Osteoblast (primary cell): ENCODE measurements at regions not wholly inside any gene's neighbourhood (a gene's known extent, or its start where the extent isn't known, plus 50 kb on each side); places are given as distances from the start of the nearest gene placed in this dataset.

Source experiments
- DNase-seq: peaks from one replicate; pipeline ENCODE4 v3.0.0; 2011; ENCODE audit warnings: low spot score, mixed read lengths; ENCODE audit not compliant: insufficient read length; ENCODE audit errors: missing footprints
- H2AFZ ChIP-seq: 2 replicates; pipeline ENCODE4 v1.6.0; 2011; ENCODE audit warnings: mild to moderate bottlenecking, low read length
- H3K27ac ChIP-seq: 2 replicates; pipeline ENCODE4 v1.5.1; 2011; ENCODE audit warnings: mild to moderate bottlenecking, low read depth, low read length, moderate library complexity
- H3K27me3 ChIP-seq: 2 replicates; pipeline ENCODE4 v1.6.0; 2012; ENCODE audit warnings: mild to moderate bottlenecking, control low read depth, inconsistent platforms, low read length, moderate library complexity; ENCODE audit not compliant: insufficient read depth
- H3K36me3 ChIP-seq: 2 replicates; pipeline ENCODE4 v1.5.1; 2011; ENCODE audit warnings: mild to moderate bottlenecking, low read length, control low read depth, moderate library complexity; ENCODE audit not compliant: insufficient read depth
- H3K4me1 ChIP-seq: 2 replicates; pipeline ENCODE4 v1.5.1; 2011; ENCODE audit warnings: mild to moderate bottlenecking, low read length, control low read depth, moderate library complexity; ENCODE audit not compliant: insufficient read depth
- H3K4me2 ChIP-seq: 2 replicates; pipeline ENCODE4 v1.6.0; 2011; ENCODE audit warnings: mild to moderate bottlenecking, low read length; ENCODE audit not compliant: insufficient read depth
- H3K4me3 ChIP-seq: fragments of 200-600 bp; sonication (generic); 3 replicates; pipeline ENCODE4 v1.5.1; 2012; ENCODE audit warnings: mild to moderate bottlenecking, low read length, inconsistent platforms; ENCODE audit not compliant: insufficient read depth
- H3K79me2 ChIP-seq: 2 replicates; pipeline ENCODE4 v1.6.0; 2012; ENCODE audit warnings: mild to moderate bottlenecking, low read length, control low read depth, inconsistent platforms; ENCODE audit not compliant: insufficient read depth
- H3K9me3 ChIP-seq: 2 replicates; pipeline ENCODE4 v1.5.1; 2011; ENCODE audit warnings: low read depth, low read length, control low read depth
- H4K20me1 ChIP-seq: 2 replicates; pipeline ENCODE4 v1.6.0; 2012; ENCODE audit warnings: mild to moderate bottlenecking, low read length, control low read depth; ENCODE audit not compliant: insufficient read depth
- CTCF ChIP-seq: IDR thresholded peaks from 2 replicates; pipeline ENCODE4 v1.5.1; 2011; ENCODE audit warnings: mild to moderate bottlenecking, low read depth, low read length, moderate library complexity; ENCODE audit errors: extremely low read depth

GRCh38 chr2:67729474-67729873 is 332.3 kb downstream of the ETAA1 start:
- Histone ChIP-seq H3K27me3 (peaks cover 28% of the 10 kb centered on the region), H3K36me3 (no peaks in the 10 kb centered on the region), H3K4me2 (no peak overlapping the region), H2AFZ (no peak overlapping the region), H3K27ac (no peak overlapping the region), H4K20me1 (no peaks in the 10 kb centered on the region), H3K79me2 (no peaks in the 10 kb centered on the region), H3K9me3 (no peaks in the 10 kb centered on the region), H3K4me1 (no peaks in the 10 kb centered on the region), H3K4me3 (no peak overlapping the region)
- no peak for TF ChIP-seq CTCF
- peak; percentile 69 for DNase-seq

GRCh38 chr2:67733517-67733916 is 329.3 kb downstream of the C1D start:
- Histone ChIP-seq H3K4me2 (peak overlapping the region; percentile 30), H3K4me3 (no peak overlapping the region), H4K20me1 (no peaks in the 10 kb centered on the region), H3K27ac (no peak overlapping the region), H3K27me3 (peaks cover 10% of the 10 kb centered on the region), H3K4me1 (no peaks in the 10 kb centered on the region), H3K9me3 (no peaks in the 10 kb centered on the region), H2AFZ (peak overlapping the region; percentile 45), H3K36me3 (no peaks in the 10 kb centered on the region), H3K79me2 (no peaks in the 10 kb centered on the region)
- TF ChIP-seq CTCF, result peak; percentile 65
- DNase-seq, result no peak

GRCh38 chr2:67752199-67752598 is 310.6 kb downstream of the C1D start:
- Histone ChIP-seq H3K36me3 (no peaks in the 10 kb centered on the region), H3K4me2 (no peak overlapping the region), H3K27me3 (peaks cover 35% of the 10 kb centered on the region), H2AFZ (no peak overlapping the region), H3K79me2 (no peaks in the 10 kb centered on the region), H3K4me3 (no peak overlapping the region), H4K20me1 (no peaks in the 10 kb centered on the region), H3K27ac (no peak overlapping the region), H3K4me1 (no peaks in the 10 kb centered on the region), H3K9me3 (no peaks in the 10 kb centered on the region)
- DNase-seq, result no peak
- no peak for TF ChIP-seq CTCF

- H3K4me1 ChIP-seq, result no peaks in the 10 kb centered on the region
- no peak for TF ChIP-seq CTCF
- no peaks in the 10 kb centered on the region for H3K79me2 ChIP-seq
- H3K9me3 ChIP-seq, result no peaks in the 10 kb centered on the region
- H3K4me3 ChIP-seq, result no peak overlapping the region
- H3K4me2 ChIP-seq, result no peak overlapping the region
- no peak overlapping the region for H2AFZ ChIP-seq
- DNase-seq, result no peak
- H4K20me1 ChIP-seq, result no peaks in the 10 kb centered on the region
- H3K27ac ChIP-seq, result no peak overlapping the region
- H3K36me3 ChIP-seq, result no peaks in the 10 kb centered on the region
- peaks cover 31% of the 10 kb centered on the region for H3K27me3 ChIP-seq
Observed at GRCh38 chr2:67752969-67753368, 309.8 kb downstream of the C1D start.
